Spleen (tissue), 7 donors: ENCODE measurements at regions not wholly inside any gene's neighbourhood (a gene's known extent, or its start where the extent isn't known, plus 50 kb on each side); places are given as distances from the start of the nearest gene placed in this dataset.

Experiments used
- POLR2A ChIP-seq, 3 donors: fragments of 450-650 bp; IDR thresholded peaks; one replicate each; pipeline ENCODE4 v1.5.1; 2017; ENCODE audit warnings: antibody characterized with exemption in 3 of 3, mild to moderate bottlenecking in 1 of 3
- TF ChIP-seq, protein P1 (sequence below), 11 experiments: fragments of 200-600 bp in 7 of 11; fragments of 450-650 bp in 4 of 11; sonication (generic) in 4 of 11; IDR thresholded peaks in 8 of 11; conservative IDR thresholded peaks in 3 of 11; 1 replicate in 7 of 11; 2 replicates in 4 of 11; pipeline versions ENCODE4 v1.4.0 to v1.8.0; 2016 to 2021; ENCODE audit warnings: antibody characterized with exemption in 11 of 11, inconsistent platforms in 4 of 11, mild to moderate bottlenecking in 1 of 11
- donor health status: DM: no; HTN: no; CAD: no; lungs with moderate emphysema.
- donor health status: DM: no; HTN: no; CAD: no.
- donor health status: DM: no; HTN: no; CAD: no.

DNA sequence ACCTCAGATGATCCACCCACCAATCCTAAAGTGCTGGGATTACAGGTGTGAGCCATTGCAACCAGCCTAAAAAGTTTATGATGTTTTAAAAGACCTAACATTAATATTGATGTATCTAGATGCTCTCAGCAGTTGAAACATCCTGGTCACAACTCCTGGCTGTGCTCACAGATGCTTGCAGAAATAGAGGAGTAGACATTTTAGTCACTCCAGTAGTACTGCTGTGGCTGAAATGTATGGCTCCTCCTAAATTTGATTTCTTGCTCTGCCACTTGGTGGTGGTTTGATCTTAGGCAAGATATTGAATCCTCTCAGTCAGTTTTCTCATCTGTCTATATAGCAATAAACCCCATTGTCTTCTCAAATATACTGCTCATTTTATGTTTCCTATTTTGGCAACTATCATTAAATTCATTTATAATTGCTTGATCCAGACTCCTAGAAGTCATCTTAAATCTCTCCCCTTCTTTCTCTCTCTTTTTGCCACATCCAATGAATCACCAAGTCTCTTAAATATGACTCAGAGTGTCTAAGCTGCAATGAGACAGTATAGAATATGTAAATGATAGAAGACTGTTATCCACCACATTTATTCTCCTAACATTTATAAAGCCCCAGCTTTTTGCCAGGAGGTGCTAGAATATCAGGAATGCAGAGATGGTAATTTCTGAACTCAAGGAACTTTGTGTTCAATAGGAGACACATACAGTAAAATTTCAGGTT is 78.1 kb upstream of the NRBF2 start:
- TF ChIP-seq POLR2A (IDR thresholded peaks at IDR 0.05) = no peak
- TF ChIP-seq, protein P1, sequence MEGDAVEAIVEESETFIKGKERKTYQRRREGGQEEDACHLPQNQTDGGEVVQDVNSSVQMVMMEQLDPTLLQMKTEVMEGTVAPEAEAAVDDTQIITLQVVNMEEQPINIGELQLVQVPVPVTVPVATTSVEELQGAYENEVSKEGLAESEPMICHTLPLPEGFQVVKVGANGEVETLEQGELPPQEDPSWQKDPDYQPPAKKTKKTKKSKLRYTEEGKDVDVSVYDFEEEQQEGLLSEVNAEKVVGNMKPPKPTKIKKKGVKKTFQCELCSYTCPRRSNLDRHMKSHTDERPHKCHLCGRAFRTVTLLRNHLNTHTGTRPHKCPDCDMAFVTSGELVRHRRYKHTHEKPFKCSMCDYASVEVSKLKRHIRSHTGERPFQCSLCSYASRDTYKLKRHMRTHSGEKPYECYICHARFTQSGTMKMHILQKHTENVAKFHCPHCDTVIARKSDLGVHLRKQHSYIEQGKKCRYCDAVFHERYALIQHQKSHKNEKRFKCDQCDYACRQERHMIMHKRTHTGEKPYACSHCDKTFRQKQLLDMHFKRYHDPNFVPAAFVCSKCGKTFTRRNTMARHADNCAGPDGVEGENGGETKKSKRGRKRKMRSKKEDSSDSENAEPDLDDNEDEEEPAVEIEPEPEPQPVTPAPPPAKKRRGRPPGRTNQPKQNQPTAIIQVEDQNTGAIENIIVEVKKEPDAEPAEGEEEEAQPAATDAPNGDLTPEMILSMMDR (IDR thresholded peaks at IDR 0.05 in 8 of 11, conservative IDR thresholded peaks at IDR 0.05 in 3 of 11) = no peak
